Stimulated activated CD8-positive, alpha-beta memory T cell treated with anti-CD3 and anti-CD28 coated beads, Interleukin-12 subunit alpha, Interleukin-12 subunit beta, amount 100 ng/mL, for 1 hour (primary cell): ENCODE measurements at regions not wholly inside any gene's neighbourhood (a gene's known extent, or its start where the extent isn't known, plus 50 kb on each side); places are given as distances from the start of the nearest gene placed in this dataset.
"Not testable (repeated sequence)": the region's sequence is repeated elsewhere in the genome, so short reads cannot be mapped to it uniquely, and the experiment has no call there.

Experiments
- DNase-seq: peaks from one replicate; pipeline ENCODE4 v3.0.0-alpha.2; 2020; ENCODE audit warnings: low read depth

DNA sequence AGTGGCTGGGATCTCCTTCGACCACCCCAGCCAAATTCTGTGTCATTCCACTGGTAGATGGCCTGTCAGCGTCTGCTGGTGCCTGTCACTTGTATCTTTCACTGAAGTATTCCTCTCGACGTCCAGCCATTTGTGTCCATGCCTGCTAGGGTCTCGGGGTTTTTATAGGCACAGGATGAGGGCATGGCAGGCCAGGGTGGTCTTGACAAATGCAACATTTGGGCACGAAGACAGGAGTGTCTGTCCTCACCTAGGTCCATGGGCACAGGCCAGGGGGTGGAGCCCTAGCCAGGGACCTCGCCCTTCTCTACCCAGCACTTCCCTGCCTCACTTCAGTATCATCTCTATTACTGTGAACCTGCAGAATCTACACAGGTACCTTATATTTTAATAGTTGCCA, 2223.9 kb upstream of the ACO1 start:
- no peak for DNase-seq

DNA sequence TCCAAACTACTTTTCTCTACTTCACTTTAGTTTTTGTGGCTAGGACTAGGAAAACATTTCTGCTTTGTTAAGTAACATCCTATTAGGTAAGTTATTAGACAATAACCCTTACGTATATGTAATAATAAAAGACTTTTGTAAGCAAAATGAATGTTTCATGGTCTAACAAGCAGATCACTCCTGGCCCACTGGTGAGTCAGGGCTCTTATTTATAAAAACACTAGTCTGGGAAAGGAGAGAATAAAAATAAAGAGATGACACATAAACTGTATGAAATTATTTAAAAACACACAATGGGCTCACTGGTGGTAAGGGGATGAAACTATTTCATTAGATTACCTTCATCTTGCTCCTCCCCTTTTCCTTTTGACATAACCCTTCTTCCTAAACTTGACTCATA, 2212.2 kb upstream of the ACO1 start:
- no peak for DNase-seq

DNA sequence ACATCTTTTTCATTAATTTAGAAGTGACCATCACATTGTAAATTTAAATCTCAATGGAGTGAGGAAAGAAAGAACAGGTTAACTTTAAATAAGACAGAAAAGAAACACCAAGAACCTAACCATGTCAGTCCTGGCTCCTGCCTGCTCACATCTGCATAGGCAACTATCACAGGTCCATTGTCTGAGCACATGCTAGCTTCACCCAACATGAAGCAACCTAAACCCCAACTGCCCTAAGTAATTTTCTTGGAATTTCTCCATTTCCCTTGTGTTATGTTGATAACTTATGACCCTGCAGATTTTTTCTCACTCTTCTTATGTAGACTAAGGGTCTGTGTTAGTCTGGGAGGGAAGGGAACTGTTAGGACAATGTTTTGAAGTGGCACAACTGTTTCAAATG, 2205.8 kb upstream of the ACO1 start:
- no peak for DNase-seq

DNA sequence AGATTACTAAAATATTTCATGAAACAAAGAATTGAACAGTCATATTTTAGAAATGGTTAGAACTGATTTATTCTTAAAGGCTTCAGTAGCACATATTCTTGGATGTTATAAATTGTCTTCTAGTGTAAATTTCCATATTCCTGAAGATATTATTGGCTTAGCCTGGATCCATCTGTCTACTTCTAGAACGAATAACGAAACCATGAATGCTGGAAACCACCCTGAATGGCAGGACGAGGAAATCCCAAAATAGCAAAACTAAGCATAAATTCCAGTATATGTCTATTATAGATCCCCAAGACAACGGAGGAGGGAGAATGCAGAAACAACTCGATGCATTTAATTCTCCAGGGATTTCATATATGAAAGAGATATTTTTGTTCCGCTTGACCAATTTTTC, 2191.0 kb upstream of the ACO1 start:
- no peak for DNase-seq

DNA sequence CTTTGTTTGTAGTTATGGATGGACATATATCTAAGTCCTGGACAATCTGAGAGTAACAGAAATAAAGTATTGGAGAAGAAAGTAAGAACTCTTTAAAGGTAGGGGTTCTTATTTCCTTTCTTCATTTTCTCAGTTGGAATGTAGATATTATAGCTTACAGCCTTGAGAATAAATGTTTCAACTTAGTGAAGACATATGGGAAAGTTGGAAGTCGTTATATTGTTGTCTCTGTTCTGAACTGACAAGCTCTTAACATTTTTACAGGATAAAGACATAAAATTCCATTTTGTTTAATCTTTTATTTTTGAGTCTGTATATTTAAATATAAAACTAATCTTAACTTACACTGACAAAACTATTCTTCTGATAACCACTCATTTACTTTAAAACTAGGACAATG, 2187.5 kb upstream of the ACO1 start:
- no peak for DNase-seq

DNA sequence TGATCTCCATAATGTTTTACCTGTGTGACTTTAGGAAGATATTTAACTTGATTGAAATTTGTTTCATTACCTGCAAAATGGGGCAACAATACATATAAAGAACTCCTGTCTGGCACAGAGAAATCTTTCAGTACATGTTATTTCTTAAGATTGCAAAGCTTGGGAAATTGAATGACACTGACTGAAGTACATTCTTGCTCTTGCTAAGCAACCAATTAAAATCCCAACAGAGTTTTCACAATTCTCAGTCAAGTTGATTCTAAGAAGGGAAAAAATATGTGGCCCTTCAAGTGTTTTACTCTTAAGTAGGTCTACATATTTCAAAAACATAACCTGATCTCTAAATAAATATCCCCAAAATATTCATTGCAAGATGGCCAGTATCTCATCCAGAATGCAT, 2187.0 kb upstream of the ACO1 start:
- no peak for DNase-seq

DNA sequence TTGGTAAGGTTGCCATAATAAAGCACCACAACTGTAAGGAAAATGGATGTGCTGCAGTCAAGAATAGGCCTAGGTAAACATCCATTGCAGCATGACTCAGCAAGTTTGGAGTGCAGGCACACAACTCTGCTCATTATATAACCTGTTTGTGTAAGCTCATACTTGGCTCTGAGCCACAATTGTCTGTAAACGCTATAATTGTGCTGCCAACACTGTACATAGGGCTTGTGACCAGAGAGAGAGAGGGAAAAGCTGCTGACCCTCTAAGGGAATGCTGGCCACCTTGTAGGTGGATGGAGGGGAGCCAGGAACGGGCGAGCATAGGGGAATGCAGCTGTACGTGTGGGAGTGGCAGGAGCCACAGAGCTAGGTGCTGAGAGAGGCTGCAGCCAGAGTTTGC, 2186.5 kb upstream of the ACO1 start:
- DNase-seq: no peak

DNA sequence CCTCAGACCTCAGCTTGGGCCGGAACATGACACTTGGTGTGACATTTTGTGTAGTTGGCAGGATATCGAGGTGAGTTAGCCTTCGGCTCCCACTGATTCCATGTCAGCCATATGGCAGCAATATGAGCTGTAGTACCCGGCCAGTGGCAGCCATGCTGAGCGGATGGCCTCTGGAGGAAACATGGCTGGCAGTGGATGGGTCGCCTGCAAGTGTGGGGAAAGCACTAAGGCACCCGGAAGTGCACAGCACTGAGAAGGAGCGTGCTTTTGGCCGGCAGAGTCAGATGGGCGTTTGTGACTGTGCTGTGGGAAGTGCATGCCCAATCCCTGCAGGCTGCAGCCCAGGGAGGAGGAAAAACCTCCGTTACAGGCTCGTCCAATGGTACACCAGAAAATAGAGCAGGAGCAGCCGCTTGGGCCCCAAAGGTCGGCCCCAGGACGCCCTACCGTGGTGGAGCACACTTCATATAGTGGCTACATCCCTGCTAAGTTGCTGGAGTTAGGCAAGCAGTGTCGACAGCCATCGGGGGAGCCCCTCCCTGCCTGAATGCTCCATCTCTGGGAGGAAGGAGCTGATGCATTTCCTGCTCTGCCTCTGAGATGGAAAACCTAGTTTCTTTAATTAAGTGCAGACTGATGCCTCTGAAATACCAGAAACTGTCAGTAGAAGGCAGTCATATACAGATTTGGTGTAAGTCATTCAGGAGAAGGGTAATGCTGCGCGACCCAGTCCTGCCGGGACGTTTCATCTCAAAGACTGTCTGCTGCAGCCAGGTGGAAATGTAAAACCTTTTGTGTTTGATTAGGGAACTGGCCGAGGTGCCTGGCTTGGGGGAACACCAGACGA, 2185.8 kb upstream of the ACO1 start:
- DNase-seq: no peak

DNA sequence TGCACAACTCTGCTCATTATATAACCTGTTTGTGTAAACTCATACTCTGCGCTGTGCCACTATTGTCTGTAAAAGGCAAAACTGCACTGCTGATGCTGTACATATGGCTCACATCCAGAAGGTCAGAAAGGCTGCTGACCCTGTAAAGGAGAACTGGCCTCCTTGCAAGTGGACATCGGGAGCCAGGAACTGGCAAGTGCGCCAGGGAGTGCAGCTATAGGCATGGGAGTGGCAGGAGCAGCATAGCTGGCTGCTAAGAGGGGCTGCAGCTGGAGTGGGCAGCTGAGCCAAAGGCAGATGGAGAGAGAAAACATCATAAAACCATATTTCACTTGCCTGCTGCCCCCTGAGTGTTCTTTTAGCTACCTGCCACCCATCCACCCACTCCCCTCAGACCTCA, 2183.4 kb upstream of the ACO1 start:
- no peak for DNase-seq

DNA sequence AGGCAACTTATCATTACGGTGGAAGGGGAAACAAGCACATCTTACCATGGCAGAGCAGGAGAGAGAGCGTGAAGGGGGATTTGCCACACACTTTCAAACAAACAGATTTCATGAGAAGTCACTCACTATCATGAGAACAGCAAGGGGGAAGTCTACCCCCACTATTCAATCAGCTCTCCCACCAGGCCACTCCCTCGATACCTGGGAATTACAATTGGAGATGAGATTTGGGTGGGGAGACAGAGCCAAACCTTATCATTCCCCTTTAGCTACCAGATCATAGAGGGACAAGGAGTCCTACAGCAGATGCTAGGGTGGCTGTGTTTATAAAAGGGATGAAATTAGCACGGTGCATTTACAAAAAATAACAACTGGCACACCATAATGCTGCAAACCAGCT, 2149.4 kb upstream of the ACO1 start:
- no peak for DNase-seq

DNA sequence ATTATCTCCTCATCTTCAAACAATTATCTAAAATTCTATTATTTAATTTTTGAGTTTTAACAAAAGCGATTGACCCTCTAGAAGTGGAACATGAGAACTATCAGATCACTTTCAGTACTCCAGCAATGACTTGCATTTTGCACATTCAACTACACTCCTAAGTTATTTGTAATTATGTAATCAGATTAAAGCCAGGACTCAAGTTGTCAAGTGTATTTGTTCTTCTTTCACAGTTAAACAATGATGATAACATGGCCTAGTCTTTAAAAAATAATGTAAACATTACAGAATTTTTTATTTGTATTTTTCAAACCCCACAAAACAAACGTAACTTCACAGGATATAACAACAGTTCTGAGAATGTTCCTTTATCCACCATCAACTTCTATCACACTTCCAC, 2148.9 kb upstream of the ACO1 start:
- no peak for DNase-seq

DNA sequence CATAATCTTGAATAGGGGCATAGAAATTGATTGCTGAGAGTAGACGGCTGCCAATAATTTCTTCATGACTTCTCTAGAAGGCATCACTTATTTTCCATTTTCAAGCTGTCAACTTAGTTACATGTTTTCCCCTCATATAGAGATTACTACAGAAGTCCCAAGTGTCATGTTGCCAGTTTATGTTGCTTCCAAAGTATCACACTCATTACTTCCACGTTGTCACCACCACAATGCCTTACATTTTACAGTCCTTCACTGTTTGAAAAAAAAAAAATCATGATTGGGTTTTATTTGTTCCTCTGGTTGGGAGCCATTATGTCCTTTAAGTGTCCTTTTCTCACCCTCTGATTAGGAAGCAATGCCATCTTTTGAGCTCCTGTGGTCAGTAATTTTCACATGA, 2144.6 kb upstream of the ACO1 start:
- no peak for DNase-seq

DNA sequence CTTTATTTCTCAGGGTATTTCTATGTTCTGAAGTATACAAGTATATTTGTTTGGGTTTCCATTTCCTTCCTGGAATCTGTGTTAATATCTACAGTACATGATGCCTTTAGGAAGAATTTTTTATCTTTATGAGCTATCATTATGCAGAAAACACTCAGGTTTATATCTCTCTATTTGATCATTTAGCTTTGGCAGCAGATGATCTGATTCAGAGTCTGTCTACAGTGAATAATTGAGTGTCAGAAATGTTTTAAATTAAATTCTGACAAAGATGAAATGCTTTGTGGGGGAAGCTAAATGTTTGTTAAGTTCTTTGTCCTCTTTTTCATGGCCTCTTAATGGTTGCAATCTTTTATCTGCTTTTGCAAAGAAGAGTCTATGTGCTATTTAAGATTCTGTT, 2141.0 kb upstream of the ACO1 start:
- DNase-seq: no peak

DNA sequence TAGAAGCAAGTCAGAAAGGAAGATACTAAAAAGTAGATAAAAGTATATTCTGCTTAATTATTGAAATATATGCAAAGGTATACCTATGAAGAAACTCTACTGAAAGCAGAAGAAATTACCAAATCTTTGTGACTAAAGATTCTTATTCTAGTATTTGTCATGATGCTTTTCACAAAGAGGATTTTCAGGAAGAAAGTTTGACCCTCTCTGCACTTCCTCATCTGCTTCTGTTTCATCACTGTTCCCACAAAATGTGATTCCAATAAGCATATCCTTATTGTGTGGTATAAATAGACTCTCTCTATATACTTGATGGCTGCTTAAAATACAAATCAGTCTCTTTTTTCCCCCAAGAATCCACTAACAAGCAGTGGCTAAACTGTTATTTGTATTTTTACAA, 2139.6 kb upstream of the ACO1 start:
- DNase-seq: no peak

DNA sequence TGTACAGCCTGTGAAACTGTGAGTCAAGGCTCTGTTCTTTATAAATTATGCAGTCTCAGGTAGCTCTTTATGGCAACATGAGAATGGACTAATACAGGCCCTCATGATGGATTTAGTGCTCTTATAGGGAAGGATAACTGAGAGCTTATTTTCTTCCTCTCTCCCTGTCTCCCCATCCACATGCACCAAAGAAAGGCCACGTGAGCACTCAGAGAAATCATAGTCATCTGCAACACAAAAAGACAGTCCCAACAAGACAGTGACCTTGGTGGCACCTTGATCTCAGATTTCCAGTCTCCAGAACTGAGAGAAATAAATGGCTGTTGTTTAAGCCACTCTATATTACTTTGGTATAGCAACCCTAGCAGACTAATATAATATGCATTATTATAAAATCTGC, 2133.6 kb upstream of the ACO1 start:
- DNase-seq: no peak

DNA sequence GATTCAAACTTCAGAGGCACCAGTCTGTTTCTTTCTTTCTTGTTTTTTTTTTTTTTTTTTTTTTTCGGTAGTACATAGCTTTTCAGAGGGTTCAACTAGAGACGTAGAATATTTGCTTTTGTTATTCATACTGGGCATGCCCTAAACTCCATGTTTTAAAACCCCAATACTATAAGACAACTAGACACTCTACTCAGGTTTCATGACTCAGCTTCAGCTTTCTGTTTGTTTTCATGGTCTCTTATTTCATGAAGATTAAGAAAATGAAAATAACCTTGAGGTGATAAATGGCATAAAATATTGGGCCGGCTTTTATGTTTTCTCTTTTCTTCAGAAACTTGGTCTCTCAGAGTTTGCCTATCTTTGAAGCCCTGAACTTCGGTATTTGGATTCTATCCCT, 2126.3 kb upstream of the ACO1 start:
- no peak for DNase-seq

DNA sequence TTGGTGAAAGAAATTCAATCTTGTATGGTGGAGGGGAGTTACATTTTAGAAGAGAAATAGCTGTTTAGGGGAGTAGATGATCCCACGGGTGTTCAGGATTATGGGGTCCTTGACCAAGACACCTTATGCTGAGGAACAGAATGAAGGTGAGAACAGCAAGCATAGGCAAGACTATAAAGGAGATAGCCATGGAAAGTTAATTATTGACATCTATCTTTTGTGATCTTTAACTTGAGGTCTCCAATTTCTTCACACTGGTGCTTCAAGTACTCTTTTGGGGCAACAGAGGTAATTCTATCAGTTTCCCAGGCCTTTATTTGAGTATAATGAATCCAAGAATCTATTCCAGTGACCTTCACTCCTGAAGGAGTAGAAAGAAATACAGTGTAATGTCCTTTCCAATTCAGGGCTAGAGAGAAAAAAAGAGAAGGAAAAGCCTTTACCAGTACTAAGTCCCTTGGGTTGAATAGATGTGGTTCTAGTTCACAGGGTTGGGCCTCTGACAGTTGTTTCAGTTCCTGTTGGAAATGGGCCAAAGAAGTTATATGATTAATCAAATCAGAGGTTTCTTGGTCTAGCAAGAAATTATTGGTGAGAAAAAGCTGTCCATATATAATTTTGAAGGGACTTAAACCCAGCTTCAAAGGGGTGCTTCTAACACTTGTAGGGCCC, 2104.1 kb upstream of the ACO1 start:
- no peak for DNase-seq

DNA sequence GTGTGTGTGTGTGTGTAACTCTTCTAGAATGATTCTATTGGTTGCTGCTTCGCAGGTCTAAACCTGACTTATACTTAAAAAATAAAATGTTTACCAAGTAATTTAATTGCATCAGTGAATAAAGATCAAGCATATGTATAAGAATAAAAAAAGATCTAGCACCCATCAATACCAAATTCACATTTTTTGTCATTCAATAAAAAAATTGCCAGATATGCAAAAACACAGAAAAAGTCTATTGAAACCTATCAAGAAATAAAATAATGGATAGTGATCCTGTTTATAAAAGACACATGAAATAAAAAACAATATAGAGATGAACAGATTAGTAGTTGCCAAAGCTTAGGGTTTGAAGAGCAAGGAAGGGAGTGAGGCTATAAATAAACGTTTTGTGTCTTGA, 2095.0 kb upstream of the ACO1 start:
- DNase-seq: no peak

DNA sequence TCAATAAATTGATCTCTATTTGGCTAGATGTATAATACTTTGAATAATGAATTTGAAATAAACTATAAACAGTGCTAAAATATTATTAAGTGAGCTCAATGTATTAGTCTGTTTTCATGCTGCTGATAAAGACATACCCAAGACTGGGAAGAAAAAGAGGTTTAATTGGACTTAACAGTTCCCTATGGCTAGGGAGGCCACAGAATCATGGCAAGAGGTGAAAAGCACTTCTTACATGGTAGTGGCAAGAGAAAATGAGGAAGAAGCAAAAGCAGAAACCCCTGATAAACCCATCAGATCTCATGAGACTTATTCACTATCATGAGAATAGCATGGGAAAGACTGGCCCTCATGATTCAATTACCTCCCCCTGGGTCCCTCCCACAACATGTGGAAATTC, 2092.4 kb upstream of the ACO1 start:
- not testable (repeated sequence) for DNase-seq

DNA sequence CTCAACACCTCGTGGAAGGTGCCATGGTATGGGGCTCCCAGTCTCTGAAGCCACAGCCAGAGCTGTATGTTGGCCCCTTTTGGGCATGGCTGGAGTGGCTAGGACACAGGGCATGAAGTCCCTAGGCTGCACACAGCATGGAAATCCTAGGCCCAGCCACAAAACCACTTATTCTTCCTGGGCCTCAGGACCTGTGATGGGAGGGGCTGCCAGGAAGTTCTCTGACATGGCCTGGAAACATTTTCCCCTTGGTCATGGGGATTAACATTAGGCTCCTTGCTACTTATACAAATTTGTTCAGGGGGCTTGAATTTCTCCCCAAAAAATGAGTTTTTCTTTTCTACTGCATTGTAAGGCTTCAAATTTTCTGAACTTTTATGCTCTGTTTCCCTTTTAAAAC, 2091.2 kb upstream of the ACO1 start:
- DNase-seq: no peak

DNA sequence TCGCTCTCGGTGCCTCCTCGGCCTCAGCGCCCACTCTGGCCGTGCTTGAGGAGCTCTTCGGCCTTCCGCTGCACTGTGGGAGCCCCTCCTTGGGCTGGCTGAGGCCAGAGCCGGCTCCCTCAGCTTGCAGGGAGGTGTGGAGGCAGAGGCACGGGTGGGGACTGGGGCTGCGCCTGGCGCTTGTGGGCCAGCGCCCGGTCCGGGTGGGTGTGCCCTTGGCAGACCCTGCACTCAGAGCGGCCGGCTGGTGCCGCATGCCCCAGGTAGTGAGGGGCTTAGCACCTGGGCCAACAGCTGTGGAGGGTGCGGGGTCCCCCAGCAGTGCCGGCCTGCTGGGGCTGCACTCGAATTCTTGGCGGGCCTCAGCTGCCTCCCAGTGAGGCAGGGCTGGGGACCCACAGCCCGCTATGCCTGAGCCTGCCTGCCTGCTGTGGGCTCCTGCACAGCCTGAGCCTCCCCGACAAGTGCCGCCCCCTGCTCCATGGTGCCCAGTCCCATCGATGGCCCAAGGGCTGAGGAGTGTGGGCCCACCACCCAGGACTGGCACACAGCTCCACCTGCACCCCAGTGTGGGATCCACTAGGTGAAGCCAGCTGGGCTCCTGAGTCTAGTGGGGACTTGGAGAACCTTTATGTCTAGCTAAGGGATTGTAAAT, 2085.2 kb upstream of the ACO1 start:
- DNase-seq: no peak

DNA sequence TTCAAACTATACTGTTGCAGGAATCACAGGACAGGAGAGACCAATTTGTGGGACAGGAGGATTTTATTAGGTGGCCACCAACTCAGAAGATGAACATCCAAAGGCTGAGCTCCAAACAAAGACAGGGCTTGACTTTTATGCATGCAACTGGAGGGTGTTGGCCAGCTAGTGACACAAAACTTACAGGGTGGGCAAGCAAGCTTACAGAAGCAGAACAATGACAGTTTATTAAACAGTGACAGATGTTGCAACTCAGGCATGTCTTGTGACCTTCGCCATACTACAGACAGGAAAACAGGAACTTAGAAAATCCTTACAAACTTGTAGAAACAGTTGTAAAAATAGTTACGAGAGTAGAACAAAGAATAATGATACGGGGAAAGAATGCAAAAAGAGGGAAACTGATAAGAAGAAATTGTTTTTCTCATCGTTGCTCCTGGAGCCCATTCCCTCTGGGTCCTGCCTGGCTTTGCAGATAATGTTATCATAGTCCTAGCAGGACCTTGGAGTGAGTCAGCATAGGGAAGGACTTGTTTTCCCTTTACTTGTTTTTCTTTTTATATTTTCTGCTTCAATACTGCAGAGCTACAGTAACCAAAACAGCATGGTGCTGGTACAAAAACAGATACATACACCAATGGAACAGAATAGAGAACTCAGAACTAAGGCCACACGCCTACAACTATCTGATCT, 2083.0 kb upstream of the ACO1 start:
- no peak for DNase-seq

DNA sequence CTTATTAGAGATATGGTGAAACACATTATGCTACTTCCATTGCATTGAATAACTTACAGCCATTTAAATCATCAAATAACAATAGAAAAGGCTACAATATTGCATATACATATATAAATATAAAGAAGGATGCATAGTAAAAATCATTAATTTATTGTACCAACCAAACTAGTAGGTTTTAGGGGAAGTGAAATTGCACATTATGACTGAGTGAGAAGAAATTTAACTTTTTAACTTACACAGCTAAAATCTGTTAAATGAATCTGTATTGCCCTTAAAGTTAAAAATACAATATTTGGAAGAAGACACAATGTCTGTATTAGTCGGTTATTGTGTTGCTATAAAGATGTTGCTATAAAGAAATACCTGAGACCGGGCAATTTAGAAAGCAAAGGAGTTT, 2073.7 kb upstream of the ACO1 start:
- no peak for DNase-seq
